ENCODE measurements at regions not wholly inside any gene's neighbourhood (a gene's known extent, or its start where the extent isn't known, plus 50 kb on each side); places are given as distances from the start of the nearest gene placed in this dataset.

- Histone ChIP-seq H2BK20ac (ENCODE audit: low read depth, low read length) (no peak overlapping the region), H3K4me3 (ENCODE audit: insufficient read depth, low read depth, low read length) (no peak overlapping the region), H3K14ac (replicated peaks; ENCODE audit: low read depth, low read length) (no peak overlapping the region), H2BK120ac (ENCODE audit: low read depth, low read length) (no peak overlapping the region), H3K4me2 (ENCODE audit: low read depth, low read length) (no peak overlapping the region), H4K20me1 (ENCODE audit: insufficient read depth, low read length) (no peaks in the 10 kb centered on the region), H2BK5ac (ENCODE audit: low read depth, low read length, poor library complexity, severe bottlenecking) (no peak overlapping the region), H3K36me3 (ENCODE audit: control insufficient read depth, insufficient read depth, low read length) (no peaks in the 10 kb centered on the region), H3K9me3 (ENCODE audit: control insufficient read depth, insufficient read depth, low read length) (0 out of 2 replicates have a peak, but pooled peaks cover 2% of the 10 kb centered on the region), H3K79me1 (ENCODE audit: low read depth in 1 of 2, low read length in 2 of 2) (no peaks in the 10 kb centered on the region), H3K9ac (ENCODE audit: low read depth, low read length) (no peak overlapping the region), H4K8ac (ENCODE audit: low read depth in 2 of 2, low read length in 2 of 2) (no peak overlapping the region), H4K91ac (ENCODE audit: insufficient read depth, low read depth, low read length) (no peak overlapping the region), H2AK9ac (replicated peaks; ENCODE audit: low read depth, low read length, poor library complexity) (no peak overlapping the region), H3K27ac (ENCODE audit: insufficient read depth, low read length) (no peak overlapping the region), H2AFZ (replicated peaks; ENCODE audit: low read length, poor library complexity) (no peak overlapping the region), H3K23ac (ENCODE audit: low read depth, low read length) (no peak overlapping the region), H3K4me1 (ENCODE audit: control insufficient read depth, insufficient read depth, low read length) (peaks cover 2% of the 10 kb centered on the region), H3K27me3 (ENCODE audit: control insufficient read depth, insufficient read depth, low read length) (no peaks in the 10 kb centered on the region), H2BK15ac (ENCODE audit: low read depth, low read length) (no peak overlapping the region), H4K5ac (ENCODE audit: low read depth, low read length) (no peak overlapping the region), H3K4ac (ENCODE audit: low read depth, low read length) (no peak overlapping the region), H2AK5ac (ENCODE audit: low read depth, low read length) (no peak overlapping the region), H3K9me1 (ENCODE audit: insufficient read depth, low read length) (peaks cover 4% of the 10 kb centered on the region; the same call in 1 of the 2 replicates), H3K56ac (ENCODE audit: extremely low read depth, insufficient read depth, low read length) (no peak overlapping the region), H3K18ac (ENCODE audit: low read depth, low read length) (no peak overlapping the region)
- intact Hi-C loops (cut with micrococcal nuclease): no loop called here
- TF ChIP-seq, protein P1, sequence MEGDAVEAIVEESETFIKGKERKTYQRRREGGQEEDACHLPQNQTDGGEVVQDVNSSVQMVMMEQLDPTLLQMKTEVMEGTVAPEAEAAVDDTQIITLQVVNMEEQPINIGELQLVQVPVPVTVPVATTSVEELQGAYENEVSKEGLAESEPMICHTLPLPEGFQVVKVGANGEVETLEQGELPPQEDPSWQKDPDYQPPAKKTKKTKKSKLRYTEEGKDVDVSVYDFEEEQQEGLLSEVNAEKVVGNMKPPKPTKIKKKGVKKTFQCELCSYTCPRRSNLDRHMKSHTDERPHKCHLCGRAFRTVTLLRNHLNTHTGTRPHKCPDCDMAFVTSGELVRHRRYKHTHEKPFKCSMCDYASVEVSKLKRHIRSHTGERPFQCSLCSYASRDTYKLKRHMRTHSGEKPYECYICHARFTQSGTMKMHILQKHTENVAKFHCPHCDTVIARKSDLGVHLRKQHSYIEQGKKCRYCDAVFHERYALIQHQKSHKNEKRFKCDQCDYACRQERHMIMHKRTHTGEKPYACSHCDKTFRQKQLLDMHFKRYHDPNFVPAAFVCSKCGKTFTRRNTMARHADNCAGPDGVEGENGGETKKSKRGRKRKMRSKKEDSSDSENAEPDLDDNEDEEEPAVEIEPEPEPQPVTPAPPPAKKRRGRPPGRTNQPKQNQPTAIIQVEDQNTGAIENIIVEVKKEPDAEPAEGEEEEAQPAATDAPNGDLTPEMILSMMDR (conservative IDR thresholded peaks at IDR 0.05; ENCODE audit: low read depth, low read length): no peak
- TF ChIP-seq MAFK (IDR thresholded peaks at IDR 0.05; ENCODE audit: low read depth, low read length): peak; percentile 53
- TF ChIP-seq SMC3 (IDR thresholded peaks at IDR 0.05; ENCODE audit: low read depth, low read length): no peak
- POLR2A ChIA-PET (ENCODE audit: unreplicated experiment): interaction anchor here (0.6 kb wide), 1 partner anchor 13 kb away, joined by 3 read pairs; no protein-coding TSS in a partner anchor
- in situ Hi-C loops (cut with MboI; ENCODE audit: low sequenced_read_pairs): no loop called here
- DNase-seq (no peak), ATAC-seq (ENCODE audit: low read depth) (no peak)
- BruUV-seq (replicated peaks): no TSS peak
- dilution Hi-C loops (cut with HindIII; ENCODE audit: low sequenced_read_pairs, unreplicated experiment): no loop called here
- CTCF ChIA-PET: interaction anchor here (0.6 kb wide), 1 partner anchor 50 kb away, joined by 5 read pairs; no protein-coding TSS in a partner anchor
Measured at GRCh38 chr9:88623698-88624097, 88.7 kb downstream of the NXNL2 start.

All from IMR-90 (cell line).